ENCODE measurements at regions not wholly inside any gene's neighbourhood (a gene's known extent, or its start where the extent isn't known, plus 50 kb on each side); places are given as distances from the start of the nearest gene placed in this dataset.

- TF ChIP-seq CTCF (IDR thresholded peaks at IDR 0.05) (no peak), POLR2A (IDR thresholded peaks at IDR 0.05) (no peak)
Measured at GRCh38 chr14:98185036-98185435, 1087.0 kb downstream of the BCL11B start.

All from breast epithelium (tissue), 3 donors.